KMS-11 (cell line): ENCODE measurements at regions not wholly inside any gene's neighbourhood (a gene's known extent, or its start where the extent isn't known, plus 50 kb on each side); places are given as distances from the start of the nearest gene placed in this dataset.
"Not testable (repeated sequence)": the region's sequence is repeated elsewhere in the genome, so short reads cannot be mapped to it uniquely, and the experiment has no call there.

Experiments used
- H2AFZ ChIP-seq: fragments of 200-600 bp; sonication (generic); 2 replicates; pipeline ENCODE4 v1.6.1; 2016; ENCODE audit warnings: antibody characterized with exemption, mixed run types, low read depth
- H3K27ac ChIP-seq: fragments of 200-600 bp; sonication (generic); 2 replicates; pipeline ENCODE4 v1.6.1; 2016; ENCODE audit warnings: mild to moderate bottlenecking, mixed run types
- H3K27me3 ChIP-seq: fragments of 200-600 bp; sonication (generic); 2 replicates; pipeline ENCODE4 v1.6.1; 2017; ENCODE audit warnings: mild to moderate bottlenecking, low read depth, mixed run types, moderate library complexity; ENCODE audit not compliant: insufficient read depth
- H3K36me3 ChIP-seq: fragments of 200-600 bp; sonication (generic); 2 replicates; pipeline ENCODE4 v1.6.1; 2017; ENCODE audit warnings: mild to moderate bottlenecking, mixed run types; ENCODE audit not compliant: insufficient read depth
- H3K4me1 ChIP-seq: fragments of 200-600 bp; sonication (generic); 2 replicates; pipeline ENCODE4 v1.6.1; 2016; ENCODE audit warnings: mild to moderate bottlenecking, low read depth, mixed run types; ENCODE audit not compliant: poor library complexity, severe bottlenecking
- H3K4me2 ChIP-seq: fragments of 200-600 bp; sonication (generic); 2 replicates; pipeline ENCODE4 v1.7.0; 2016; ENCODE audit warnings: mild to moderate bottlenecking, mixed run types
- H3K4me3 ChIP-seq: fragments of 200-600 bp; sonication (generic); IDR thresholded peaks from 2 replicates; pipeline ENCODE4 v1.6.1; 2017; ENCODE audit warnings: low read depth, low read length, mixed read lengths; ENCODE audit not compliant: insufficient read depth
- H3K79me2 ChIP-seq: fragments of 200-600 bp; sonication (generic); 2 replicates; pipeline ENCODE4 v1.6.1; 2016; ENCODE audit warnings: low read depth, mixed run types; ENCODE audit not compliant: insufficient read depth
- H3K9ac ChIP-seq: fragments of 200-600 bp; sonication (generic); 2 replicates; pipeline ENCODE4 v1.6.1; 2016; ENCODE audit warnings: mild to moderate bottlenecking, mixed run types
- H4K20me1 ChIP-seq: fragments of 200-600 bp; sonication (generic); 2 replicates; pipeline ENCODE4 v1.6.1; 2016; ENCODE audit warnings: mild to moderate bottlenecking, mixed run types; ENCODE audit not compliant: insufficient read depth
- CTCF ChIP-seq: fragments of 200-600 bp; sonication (generic); conservative IDR thresholded peaks from 2 replicates; pipeline ENCODE4 v1.6.1; 2017; ENCODE audit warnings: low read depth, mild to moderate bottlenecking, antibody characterized with exemption, low read length, moderate library complexity, mixed read lengths

- Histone ChIP-seq H3K27ac (no peak overlapping the region), H3K4me3 (no peak overlapping the region), H3K4me1 (no peaks in the 10 kb centered on the region), H3K27me3 (no peaks in the 10 kb centered on the region), H3K36me3 (no peaks in the 10 kb centered on the region), H3K9ac (no peak overlapping the region), H2AFZ (no peak overlapping the region), H3K4me2 (no peak overlapping the region), H4K20me1 (no peaks in the 10 kb centered on the region), H3K79me2 (no peaks in the 10 kb centered on the region)
- no peak for TF ChIP-seq CTCF
Measured at GRCh38 chrX:121761845-121762244, 714.4 kb downstream of the GLUD2 start.

- no peaks in the 10 kb centered on the region for H3K4me1 ChIP-seq
- no peak overlapping the region for H2AFZ ChIP-seq
- no peak overlapping the region for H3K27ac ChIP-seq
- no peaks in the 10 kb centered on the region for H3K79me2 ChIP-seq
- no peaks in the 10 kb centered on the region for H3K27me3 ChIP-seq
- no peaks in the 10 kb centered on the region for H3K36me3 ChIP-seq
- H3K9ac ChIP-seq: no peak overlapping the region
- H3K4me3 ChIP-seq: no peak overlapping the region
- no peaks in the 10 kb centered on the region for H4K20me1 ChIP-seq
- no peak overlapping the region for H3K4me2 ChIP-seq
- no peak for TF ChIP-seq CTCF
Measured at GRCh38 chrX:121763671-121764070, 716.3 kb downstream of the GLUD2 start.

DNA sequence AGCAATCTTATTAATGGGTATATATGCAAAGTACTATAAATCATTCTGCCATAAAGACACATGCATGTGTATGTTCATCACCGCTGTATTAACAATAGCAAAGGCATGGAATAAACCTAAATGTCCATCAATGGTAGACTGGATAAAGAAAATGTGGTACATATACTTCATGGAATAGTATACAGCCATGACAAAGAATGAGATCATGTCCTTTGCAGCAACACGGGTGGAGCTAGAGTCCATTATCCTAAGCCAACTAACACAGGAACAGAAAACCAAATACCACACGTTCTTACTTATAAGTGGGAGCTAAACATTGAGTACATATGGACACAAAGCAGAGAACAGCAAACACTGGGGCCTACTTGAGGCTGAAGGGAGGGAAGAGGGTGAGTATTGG lies 720.8 kb downstream of the GLUD2 start:
- H3K36me3 ChIP-seq: not testable (repeated sequence)

GRCh38 chrX:121781991-121782390 lies 734.6 kb downstream of the GLUD2 start:
- no peak for TF ChIP-seq CTCF
- H3K4me2 ChIP-seq: no peak overlapping the region
- H3K27ac ChIP-seq: no peak overlapping the region
- no peaks in the 10 kb centered on the region for H4K20me1 ChIP-seq
- no peaks in the 10 kb centered on the region for H3K27me3 ChIP-seq
- H3K9ac ChIP-seq: no peak overlapping the region
- no peaks in the 10 kb centered on the region for H3K79me2 ChIP-seq
- H2AFZ ChIP-seq: no peak overlapping the region
- H3K36me3 ChIP-seq: no peaks in the 10 kb centered on the region
- H3K4me1 ChIP-seq: no peaks in the 10 kb centered on the region
- H3K4me3 ChIP-seq: no peak overlapping the region

More for the DNA sequence above, 720.8 kb downstream of the GLUD2 start:
- not testable (repeated sequence) for H3K27ac ChIP-seq, H3K27me3 ChIP-seq, H3K4me3 ChIP-seq, H3K4me2 ChIP-seq, H2AFZ ChIP-seq, H3K79me2 ChIP-seq, H3K9ac ChIP-seq, H3K4me1 ChIP-seq, H4K20me1 ChIP-seq

DNA sequence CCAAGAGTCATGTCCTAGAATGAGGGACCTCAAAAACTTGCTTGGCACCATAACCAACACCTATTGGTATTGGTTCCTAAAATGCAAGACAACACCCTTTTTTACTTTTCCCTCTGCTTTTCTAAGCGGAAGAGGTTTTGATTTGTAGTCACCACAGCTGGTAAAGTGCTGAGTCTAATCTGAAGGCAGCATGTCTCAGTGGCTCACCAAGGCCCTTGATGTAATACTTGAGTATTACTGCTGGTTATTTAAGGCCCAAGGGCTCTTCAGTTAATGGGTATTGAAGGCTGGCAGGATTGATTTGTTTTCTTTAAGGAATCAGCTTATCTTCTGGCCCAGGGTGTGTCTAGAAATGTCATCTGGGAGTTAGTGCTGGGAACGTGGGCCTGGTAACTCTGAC lies 735.1 kb downstream of the GLUD2 start:
- Histone ChIP-seq H3K27me3 (no peaks in the 10 kb centered on the region), H2AFZ (no peak overlapping the region), H3K79me2 (no peaks in the 10 kb centered on the region), H3K4me2 (no peak overlapping the region), H3K4me1 (no peaks in the 10 kb centered on the region), H3K27ac (no peak overlapping the region), H3K9ac (no peak overlapping the region), H3K36me3 (no peaks in the 10 kb centered on the region), H4K20me1 (no peaks in the 10 kb centered on the region), H3K4me3 (no peak overlapping the region)
- no peak for TF ChIP-seq CTCF
